GM23338 (cell line): ENCODE measurements at regions not wholly inside any gene's neighbourhood (a gene's known extent, or its start where the extent isn't known, plus 50 kb on each side); places are given as distances from the start of the nearest gene placed in this dataset.

Experiments used
- ATAC-seq: fragments of 200-7000 bp; cut with Tn5 transposase; 3 replicates; pipeline ENCODE4 v1.9.1; 2020
- DNase-seq: peaks from one replicate; pipeline ENCODE4 v3.0.0-alpha.2; 2015; ENCODE audit warnings: low spot score
- H2AFZ ChIP-seq: fragments of 200-600 bp; sonication (generic); 2 replicates; pipeline ENCODE4 v1.8.0; 2016; ENCODE audit warnings: antibody characterized with exemption, mild to moderate bottlenecking, moderate library complexity
- H3F3A ChIP-seq: fragments of 200-600 bp; sonication (generic); replicated peaks from 2 replicates; pipeline ENCODE4 v1.8.0; 2017; ENCODE audit warnings: antibody characterized with exemption, mixed run types, low read depth
- H3K27ac ChIP-seq: fragments of 200-600 bp; sonication (generic); 2 replicates; pipeline ENCODE4 v1.6.1; 2016; ENCODE audit warnings: low read depth
- H3K27me3 ChIP-seq: fragments of 200-600 bp; sonication (generic); 2 replicates; pipeline ENCODE4 v1.8.0; 2016; ENCODE audit warnings: mild to moderate bottlenecking, mixed run types, moderate library complexity; ENCODE audit not compliant: insufficient read depth
- H3K36me3 ChIP-seq: fragments of 200-600 bp; sonication (generic); 2 replicates; pipeline ENCODE4 v1.8.0; 2016; ENCODE audit warnings: mild to moderate bottlenecking; ENCODE audit not compliant: insufficient read depth
- H3K4me1 ChIP-seq: fragments of 200-600 bp; sonication (generic); 2 replicates; pipeline ENCODE4 v1.8.0; 2016; ENCODE audit warnings: mild to moderate bottlenecking, moderate library complexity; ENCODE audit not compliant: insufficient read depth
- H3K4me2 ChIP-seq: fragments of 200-600 bp; sonication (generic); 2 replicates; pipeline ENCODE4 v1.7.1; 2017; ENCODE audit warnings: mixed run types
- H3K4me3 ChIP-seq: fragments of 200-600 bp; sonication (generic); 2 replicates; pipeline ENCODE4 v1.6.1; 2016; ENCODE audit warnings: mixed run types
- H3K79me2 ChIP-seq: fragments of 200-600 bp; sonication (generic); replicated peaks from 2 replicates; pipeline ENCODE4 v1.8.0; 2017; ENCODE audit warnings: mild to moderate bottlenecking; ENCODE audit not compliant: insufficient read depth
- H3K9me2 ChIP-seq: fragments of 200-600 bp; sonication (generic); 2 replicates; pipeline ENCODE4 v1.8.0; 2017; ENCODE audit not compliant: insufficient read depth
- H4K20me1 ChIP-seq: fragments of 200-600 bp; sonication (generic); replicated peaks from 2 replicates; pipeline ENCODE4 v1.8.0; 2017; ENCODE audit warnings: mild to moderate bottlenecking; ENCODE audit not compliant: insufficient read depth
- H3K27ac Mint-ChIP-seq: 2 replicates; pipeline ENCODE4 v1.8.0; 2020; ENCODE audit warnings: inconsistent platforms, mild to moderate bottlenecking, moderate library complexity, mixed read lengths
- H3K27me3 Mint-ChIP-seq: 3 replicates; pipeline ENCODE4 v1.8.0; 2022; ENCODE audit warnings: low read depth, mild to moderate bottlenecking, moderate library complexity, mixed read lengths, inconsistent platforms; ENCODE audit not compliant: insufficient read depth, poor library complexity
- H3K36me3 Mint-ChIP-seq: 3 replicates; pipeline ENCODE4 v1.8.0; 2021; ENCODE audit warnings: low read depth, mild to moderate bottlenecking, inconsistent platforms, moderate library complexity, mixed read lengths
- H3K4me1 Mint-ChIP-seq: 3 replicates; pipeline ENCODE4 v1.8.0; 2020; ENCODE audit warnings: mild to moderate bottlenecking, inconsistent platforms, mixed read lengths
- H3K4me3 Mint-ChIP-seq: 3 replicates; pipeline ENCODE4 v1.8.0; 2021; ENCODE audit warnings: moderate library complexity, mild to moderate bottlenecking, inconsistent platforms, mixed read lengths
- H3K9me3 Mint-ChIP-seq: 3 replicates; pipeline ENCODE4 v1.8.0; 2020; ENCODE audit warnings: moderate library complexity, mild to moderate bottlenecking, inconsistent platforms, mixed read lengths
- CREB1 ChIP-seq: fragments of 250-450 bp; sonication (Bioruptor Pico); IDR thresholded peaks from 2 replicates; pipeline ENCODE4 v1.5.0; 2020; ENCODE audit warnings: low read depth, mild to moderate bottlenecking, moderate library complexity
- CTCF ChIP-seq, 2 experiments: fragments of 200-600 bp in 1 of 2; sonication (generic) in 1 of 2; conservative IDR thresholded peaks; 2 replicates each; pipeline versions ENCODE4 v1.5.1 to v1.6.1; 2016 to 2017; ENCODE audit warnings: antibody characterized with exemption in 2 of 2, low read depth in 2 of 2, mild to moderate bottlenecking in 2 of 2, moderate library complexity in 1 of 2
- ETS1 ChIP-seq: IDR thresholded peaks from 2 replicates; pipeline ENCODE4 v1.6.1; 2016; ENCODE audit warnings: antibody characterized with exemption
- EZH2 ChIP-seq: fragments of 200-600 bp; sonication (generic); IDR thresholded peaks from one replicate; pipeline ENCODE4 v1.8.0; 2017; ENCODE audit warnings: antibody characterized with exemption, mild to moderate bottlenecking, low read depth; ENCODE audit not compliant: unreplicated experiment
- EZH2phosphoT487 ChIP-seq: fragments of 200-600 bp; sonication (generic); IDR thresholded peaks from one replicate; pipeline ENCODE4 v1.8.1; 2018; ENCODE audit warnings: antibody characterized with exemption; ENCODE audit not compliant: unreplicated experiment
- JUNB ChIP-seq: IDR thresholded peaks from one replicate; pipeline ENCODE4 v1.6.1; 2016; ENCODE audit warnings: antibody characterized with exemption; ENCODE audit not compliant: unreplicated experiment
- NANOG ChIP-seq: IDR thresholded peaks from 2 replicates; pipeline ENCODE4 v1.6.1; 2016; ENCODE audit warnings: antibody characterized with exemption, borderline replicate concordance
- POLR2AphosphoS5 ChIP-seq: IDR thresholded peaks from 2 replicates; pipeline ENCODE4 v1.6.1; 2016; ENCODE audit warnings: antibody characterized with exemption, low read depth
- REST ChIP-seq: IDR thresholded peaks from one replicate; pipeline ENCODE4 v1.6.1; 2018; ENCODE audit warnings: antibody characterized with exemption; ENCODE audit not compliant: unreplicated experiment
- STAT1 ChIP-seq: IDR thresholded peaks from one replicate; pipeline ENCODE4 v1.6.1; 2016; ENCODE audit warnings: antibody characterized with exemption; ENCODE audit not compliant: unreplicated experiment
- ZNF114 ChIP-seq: fragments of 250-450 bp; sonication (Bioruptor Pico); IDR thresholded peaks from 2 replicates; pipeline ENCODE4 v1.5.0; 2020; ENCODE audit warnings: mild to moderate bottlenecking, moderate library complexity
- ZNF331 ChIP-seq: fragments of 250-450 bp; sonication (Bioruptor Pico); IDR thresholded peaks from 2 replicates; pipeline ENCODE4 v1.5.0; 2020; ENCODE audit warnings: low read depth, mild to moderate bottlenecking, moderate library complexity
- ZNF462 ChIP-seq: fragments of 250-450 bp; sonication (Bioruptor Pico); IDR thresholded peaks from 2 replicates; pipeline ENCODE4 v1.5.0; 2020; ENCODE audit warnings: mild to moderate bottlenecking, moderate library complexity

GRCh38 chr12:30072824-30073223 is 289.1 kb upstream of the TMTC1 start:
- Histone ChIP-seq H3K79me2 (no peaks in the 10 kb centered on the region), H3K27me3 (no peaks in the 10 kb centered on the region), H2AFZ (no peak overlapping the region), H3K4me3 (no peak overlapping the region), H3K9me2 (peaks cover 4% of the 10 kb centered on the region; the same call in 1 of the 2 replicates), H3K27ac (no peak overlapping the region), H3K4me1 (no peaks in the 10 kb centered on the region), H3F3A (no peaks in the 10 kb centered on the region), H4K20me1 (no peaks in the 10 kb centered on the region), H3K36me3 (no peaks in the 10 kb centered on the region), H3K4me2 (no peak overlapping the region)
- no peak overlapping the region for H3K4me3 Mint-ChIP-seq
- H3K27ac Mint-ChIP-seq = no peak overlapping the region
- no peak for DNase-seq
- ATAC-seq = no peak
- H3K9me3 Mint-ChIP-seq = peaks cover 3% of the 10 kb centered on the region
- no peaks in the 10 kb centered on the region for H3K27me3 Mint-ChIP-seq
- peaks cover 1% of the 10 kb centered on the region for H3K36me3 Mint-ChIP-seq
- TF ChIP-seq REST (no peak), CREB1 (CRISPR knock-in tag) (no peak), ZNF462 (no peak), STAT1 (no peak), ETS1 (no peak), EZH2phosphoT487 (no peak), EZH2 (no peak), NANOG (no peak), ZNF114 (CRISPR knock-in tag) (no peak), ZNF331 (no peak), CTCF (conservative IDR thresholded peaks at IDR 0.05; ENCODE audit: low read depth in 2 of 2) (no peak), POLR2AphosphoS5 (no peak), JUNB (no peak)
- no peaks in the 10 kb centered on the region for H3K4me1 Mint-ChIP-seq
